Fibroblast of upper back skin (primary cell): ENCODE measurements at regions not wholly inside any gene's neighbourhood (a gene's known extent, or its start where the extent isn't known, plus 50 kb on each side); places are given as distances from the start of the nearest gene placed in this dataset.

Source experiments
- DNase-seq: peaks from one replicate; pipeline ENCODE4 v3.0.0-alpha.2; 2013

- DNase-seq = no peak
Observed at GRCh38 chr9:96183751-96184150, 118.2 kb downstream of the HSD17B3 start.

- no peak for DNase-seq
Observed at GRCh38 chr9:96178153-96178552, 123.8 kb downstream of the HSD17B3 start.

GRCh38 chr9:96177719-96178028 lies 124.3 kb downstream of the HSD17B3 start:
- no peak for DNase-seq

GRCh38 chr9:96177005-96177718 lies 124.8 kb downstream of the HSD17B3 start:
- no peak for DNase-seq

- no peak for DNase-seq
Observed at GRCh38 chr9:96175796-96176195, 126.2 kb downstream of the HSD17B3 start.

- no peak for DNase-seq
Observed at GRCh38 chr9:96175001-96175400, 127.0 kb downstream of the HSD17B3 start.

GRCh38 chr9:96174371-96174770 lies 127.6 kb downstream of the HSD17B3 start:
- no peak for DNase-seq

GRCh38 chr9:96173640-96174039 lies 128.3 kb downstream of the HSD17B3 start:
- no peak for DNase-seq

GRCh38 chr9:96172797-96173196 lies 129.2 kb downstream of the HSD17B3 start:
- no peak for DNase-seq

- no peak for DNase-seq
Observed at GRCh38 chr9:96171728-96172127, 130.2 kb downstream of the HSD17B3 start.

GRCh38 chr9:96169901-96170300 lies 132.1 kb downstream of the HSD17B3 start:
- no peak for DNase-seq

- peak; percentile 35 for DNase-seq
Observed at GRCh38 chr9:96169484-96169883, 132.5 kb downstream of the HSD17B3 start.

GRCh38 chr9:96168882-96169281 lies 133.1 kb downstream of the HSD17B3 start:
- DNase-seq = no peak

- DNase-seq = no peak
Observed at GRCh38 chr9:96167011-96167410, 135.0 kb downstream of the HSD17B3 start.

GRCh38 chr9:96164268-96164683 lies 137.7 kb downstream of the HSD17B3 start:
- no peak for DNase-seq

- DNase-seq = no peak
Observed at GRCh38 chr9:96163712-96164111, 138.3 kb downstream of the HSD17B3 start.

GRCh38 chr9:96163161-96163560 lies 138.8 kb downstream of the HSD17B3 start:
- no peak for DNase-seq

GRCh38 chr9:96161819-96162218 lies 140.2 kb downstream of the HSD17B3 start:
- DNase-seq = no peak

- no peak for DNase-seq
Observed at GRCh38 chr9:96160866-96161265, 141.1 kb downstream of the HSD17B3 start.

- DNase-seq = no peak
Observed at GRCh38 chr9:96160168-96160567, 141.8 kb downstream of the HSD17B3 start.

- no peak for DNase-seq
Observed at GRCh38 chr9:96159596-96159995, 142.4 kb downstream of the HSD17B3 start.

GRCh38 chr9:96158909-96159575 lies 142.9 kb downstream of the HSD17B3 start:
- DNase-seq = no peak

- DNase-seq = no peak
Observed at GRCh38 chr9:96158147-96158546, 143.8 kb downstream of the HSD17B3 start.

GRCh38 chr9:96157675-96158074 lies 144.3 kb downstream of the HSD17B3 start:
- no peak for DNase-seq
